ENCODE measurements at regions not wholly inside any gene's neighbourhood (a gene's known extent, or its start where the extent isn't known, plus 50 kb on each side); places are given as distances from the start of the nearest gene placed in this dataset.

GRCh38 chr5:52504584-52505240 is 283.0 kb upstream of the ITGA1 start:
- peak; percentile 84 for DNase-seq

GRCh38 chr5:52517667-52518066 is 270.0 kb upstream of the ITGA1 start:
- DNase-seq: no peak

- no peak for DNase-seq
These were observed 267.5 kb upstream of the ITGA1 start for GRCh38 chr5:52520171-52520570.

GRCh38 chr5:52521236-52521635 is 266.5 kb upstream of the ITGA1 start:
- DNase-seq: no peak

- DNase-seq: no peak
These were observed 264.0 kb upstream of the ITGA1 start for GRCh38 chr5:52523701-52524100.

- DNase-seq: no peak
These were observed 256.6 kb upstream of the ITGA1 start for GRCh38 chr5:52531105-52531504.

GRCh38 chr5:52543594-52543993 is 244.1 kb upstream of the ITGA1 start:
- DNase-seq: no peak

GRCh38 chr5:52544738-52545137 is 243.0 kb upstream of the ITGA1 start:
- DNase-seq: peak; percentile 80

- peak; percentile 91 for DNase-seq
These were observed 233.4 kb upstream of the ITGA1 start for GRCh38 chr5:52554293-52554692.

- peak; percentile 87 for DNase-seq
These were observed 227.3 kb upstream of the ITGA1 start for GRCh38 chr5:52560366-52560765.

- no peak for DNase-seq
These were observed 225.2 kb upstream of the ITGA1 start for GRCh38 chr5:52562473-52562872.

- DNase-seq: no peak
These were observed 223.1 kb upstream of the ITGA1 start for GRCh38 chr5:52564587-52564986.

- DNase-seq: no peak
These were observed 210.2 kb upstream of the ITGA1 start for GRCh38 chr5:52577546-52577945.

GRCh38 chr5:52579391-52579790 is 208.3 kb upstream of the ITGA1 start:
- DNase-seq: peak; percentile 86

- no peak for DNase-seq
These were observed 206.8 kb upstream of the ITGA1 start for GRCh38 chr5:52580921-52581320.

- DNase-seq: no peak
These were observed 205.4 kb upstream of the ITGA1 start for GRCh38 chr5:52582313-52582712.

- DNase-seq: no peak
These were observed 200.6 kb upstream of the ITGA1 start for GRCh38 chr5:52587131-52587530.

- no peak for DNase-seq
These were observed 190.1 kb upstream of the ITGA1 start for GRCh38 chr5:52597625-52598024.

- no peak for DNase-seq
These were observed 188.7 kb upstream of the ITGA1 start for GRCh38 chr5:52598968-52599367.

GRCh38 chr5:52603778-52604554 is 183.8 kb upstream of the ITGA1 start:
- DNase-seq: no peak

- DNase-seq: no peak
These were observed 182.1 kb upstream of the ITGA1 start for GRCh38 chr5:52605317-52606313.

GRCh38 chr5:52607227-52607824 is 180.4 kb upstream of the ITGA1 start:
- DNase-seq: no peak

GRCh38 chr5:52620315-52620714 is 167.4 kb upstream of the ITGA1 start:
- DNase-seq: no peak
